CD4-positive, alpha-beta T cell (primary cell): ENCODE measurements at regions not wholly inside any gene's neighbourhood (a gene's known extent, or its start where the extent isn't known, plus 50 kb on each side); places are given as distances from the start of the nearest gene placed in this dataset.

Source experiments
- ATAC-seq: fragments of 200-7000 bp; cut with Tn5 transposase; one replicate; pipeline ENCODE4 v1.10.0; 2022; ENCODE audit warnings: mild to moderate bottlenecking; ENCODE audit not compliant: poor library complexity
- CTCF ChIA-PET: fragments of 350-600 bp; sonication (Branson Sonifier 250); formaldehyde crosslinking; loops from one replicate; lab custom pipeline; 2021; ENCODE audit warnings: antibody characterized with exemption, inconsistent platforms; lab: Charles Lee
- POLR2A ChIA-PET: fragments of 350-600 bp; sonication (Branson Sonifier 250); formaldehyde crosslinking; loops from one replicate; lab custom pipeline; 2021; ENCODE audit warnings: antibody characterized with exemption, inconsistent platforms; lab: Charles Lee
- DNase-seq, 14 experiments: peaks; one replicate each; pipeline ENCODE4 v3.0.0-alpha.2; 2013 to 2020; ENCODE audit warnings: mixed read lengths in 2 of 14
- H3K27ac ChIP-seq, 2 donors: one replicate each; pipeline versions ENCODE4 v1.5.1 to v1.7.0; 2013; ENCODE audit warnings: low read length in 2 of 2, low read depth in 1 of 2, mild to moderate bottlenecking in 1 of 2
- H3K27me3 ChIP-seq, 2 experiments: 1 replicate in 1 of 2; 2 replicates in 1 of 2; pipeline versions ENCODE4 v1.6.1 to v1.7.0; 2013; ENCODE audit warnings: low read length in 2 of 2, control low read depth in 1 of 2, mild to moderate bottlenecking in 1 of 2, moderate library complexity in 1 of 2; ENCODE audit not compliant: insufficient read depth in 2 of 2, control insufficient read depth in 1 of 2
- H3K36me3 ChIP-seq: one replicate; pipeline ENCODE4 v1.6.1; 2013; ENCODE audit warnings: low read length, control low read depth; ENCODE audit not compliant: insufficient read depth
- H3K4me1 ChIP-seq: one replicate; pipeline ENCODE4 v1.6.1; 2013; ENCODE audit warnings: low read length, control low read depth; ENCODE audit not compliant: insufficient read depth
- H3K4me3 ChIP-seq: one replicate; pipeline ENCODE4 v1.5.1; 2013; ENCODE audit warnings: mild to moderate bottlenecking, low read length, moderate library complexity
- H3K9me3 ChIP-seq, 2 experiments: 1 replicate in 1 of 2; 2 replicates in 1 of 2; pipeline versions ENCODE4 v1.6.1 to v1.7.0; 2013; ENCODE audit warnings: low read length in 2 of 2, mild to moderate bottlenecking in 2 of 2, control low read depth in 1 of 2, moderate library complexity in 1 of 2; ENCODE audit not compliant: control insufficient read depth in 1 of 2, insufficient read depth in 1 of 2
- H3K27ac Mint-ChIP-seq: one replicate; pipeline ENCODE4 v1.8.0; 2020; ENCODE audit warnings: mixed read lengths
- H3K27me3 Mint-ChIP-seq: one replicate; pipeline ENCODE4 v1.8.0; 2021; ENCODE audit warnings: mixed read lengths
- H3K36me3 Mint-ChIP-seq: one replicate; pipeline ENCODE4 v1.8.0; 2021; ENCODE audit warnings: low read depth, mixed read lengths
- H3K4me1 Mint-ChIP-seq: one replicate; pipeline ENCODE4 v1.8.0; 2021; ENCODE audit warnings: low read depth, mixed read lengths
- H3K4me3 Mint-ChIP-seq: one replicate; pipeline ENCODE4 v1.8.0; 2020; ENCODE audit warnings: mild to moderate bottlenecking, mixed read lengths
- H3K9me3 Mint-ChIP-seq: one replicate; pipeline ENCODE4 v1.8.0; 2020; ENCODE audit warnings: mixed read lengths
- CTCF ChIP-seq: fragments of 200-600 bp; IDR thresholded peaks from one replicate; pipeline ENCODE4 v1.8.0; 2022; ENCODE audit warnings: antibody characterized with exemption, mild to moderate bottlenecking
- intact Hi-C, 2 experiments: fragments of 100-400 bp; cut with DNase I in 1 of 2; cut with micrococcal nuclease in 1 of 2; formaldehyde crosslinking; loops; one replicate each; pipeline versions ENCODE4 v1.15.1 to v1.9.0; 2023 to 2025; cut with DNase I, micrococcal nuclease

- ChIA-PET POLR2A (no interaction called here), CTCF (no interaction called here)
- no peak for TF ChIP-seq CTCF
- Mint-ChIP-seq H3K4me1 (no peaks in the 10 kb centered on the region), H3K9me3 (no peaks in the 10 kb centered on the region), H3K27ac (no peak overlapping the region), H3K36me3 (no peaks in the 10 kb centered on the region), H3K27me3 (peaks cover 7% of the 10 kb centered on the region), H3K4me3 (no peak overlapping the region)
- Histone ChIP-seq H3K4me1 (no peaks in the 10 kb centered on the region), H3K27ac (no peak overlapping the region), H3K36me3 (no peaks in the 10 kb centered on the region), H3K9me3 (no peaks in the 10 kb centered on the region), H3K4me3 (no peak overlapping the region), H3K27me3 (no peaks in the 10 kb centered on the region)
- DNase-seq: no peak
- ATAC-seq: no peak
- intact Hi-C loops: no loop called here
Observed at GRCh38 chr5:82348784-82349425, 70.8 kb upstream of the RPS23 start.

GRCh38 chr5:82347201-82347865, 69.2 kb upstream of the RPS23 start:
- no peak overlapping the region for H3K27ac Mint-ChIP-seq
- no peaks in the 10 kb centered on the region for H3K9me3 Mint-ChIP-seq
- no peaks in the 10 kb centered on the region for H3K36me3 Mint-ChIP-seq
- DNase-seq (no peak), ATAC-seq (no peak)
- H3K36me3 ChIP-seq: no peaks in the 10 kb centered on the region
- H3K4me3 Mint-ChIP-seq: no peak overlapping the region
- H3K27ac ChIP-seq: no peak overlapping the region
- peaks cover 2 to 4% of the 10 kb centered on the region in 2 experiments for H3K27me3 ChIP-seq
- H3K9me3 ChIP-seq: no peaks in the 10 kb centered on the region
- TF ChIP-seq CTCF: no peak
- no peaks in the 10 kb centered on the region for H3K4me1 Mint-ChIP-seq
- intact Hi-C loops: no loop called here
- ChIA-PET CTCF (no interaction called here), POLR2A (no interaction called here)
- no peak overlapping the region for H3K4me3 ChIP-seq
- no peaks in the 10 kb centered on the region for H3K4me1 ChIP-seq
- H3K27me3 Mint-ChIP-seq: peaks cover 11% of the 10 kb centered on the region

- H3K4me3 Mint-ChIP-seq: no peak overlapping the region
- H3K4me3 ChIP-seq: no peak overlapping the region
- no peaks in the 10 kb centered on the region for H3K36me3 ChIP-seq
- H3K27ac Mint-ChIP-seq: no peak overlapping the region
- TF ChIP-seq CTCF: no peak
- DNase-seq (no peak), ATAC-seq (no peak)
- ChIA-PET CTCF (no interaction called here), POLR2A (no interaction called here)
- peaks cover 11% of the 10 kb centered on the region for H3K27me3 Mint-ChIP-seq
- H3K9me3 Mint-ChIP-seq: no peaks in the 10 kb centered on the region
- H3K36me3 Mint-ChIP-seq: no peaks in the 10 kb centered on the region
- no peaks in the 10 kb centered on the region for H3K9me3 ChIP-seq
- H3K27me3 ChIP-seq: peaks cover 2 to 4% of the 10 kb centered on the region in 2 experiments
- H3K27ac ChIP-seq: no peak overlapping the region
- no peaks in the 10 kb centered on the region for H3K4me1 ChIP-seq
- H3K4me1 Mint-ChIP-seq: no peaks in the 10 kb centered on the region
- intact Hi-C loops: no loop called here
Observed at GRCh38 chr5:82346399-82347165, 68.4 kb upstream of the RPS23 start.
